Panc1 (cell line): ENCODE measurements at regions not wholly inside any gene's neighbourhood (a gene's known extent, or its start where the extent isn't known, plus 50 kb on each side); places are given as distances from the start of the nearest gene placed in this dataset.

Experiments
- ATAC-seq: fragments of 200-7000 bp; cut with Tn5 transposase; 2 replicates; pipeline ENCODE4 v1.9.1; 2020; ENCODE audit warnings: mild to moderate bottlenecking, moderate library complexity
- BruUV-seq: library from RNA; stranded (reverse); fragments of 400-500 nt; replicated peaks from 2 replicates; lab custom pipeline; 2021; lab: Mats Ljungman, UMichigan
- CTCF ChIA-PET: fragments of 300-600 bp; sonication (Branson Sonifier 250); formaldehyde crosslinking; loops from one replicate; lab custom pipeline; 2022; ENCODE audit warnings: antibody characterized with exemption; lab: Charles Lee
- POLR2A ChIA-PET: fragments of 300-600 bp; sonication (Branson Sonifier 250); formaldehyde crosslinking; loops from one replicate; lab custom pipeline; 2022; ENCODE audit warnings: antibody characterized with exemption; lab: Charles Lee
- DNase-seq: peaks from one replicate; pipeline ENCODE4 v3.0.0-alpha.2; 2010; ENCODE audit warnings: low read depth, low spot score
- H3K27ac ChIP-seq: 2 replicates; pipeline ENCODE4 v1.5.1; 2011; ENCODE audit warnings: mild to moderate bottlenecking, low read length, inconsistent platforms
- H3K27me3 ChIP-seq: fragments of 200-500 bp; sonication (Bioruptor generic); 2 replicates; pipeline ENCODE4 v1.6.0; 2014; ENCODE audit warnings: low read length, inconsistent platforms; ENCODE audit not compliant: control insufficient read depth, insufficient read depth
- H3K36me3 ChIP-seq: fragments of 200-500 bp; sonication (Bioruptor generic); 2 replicates; pipeline ENCODE4 v1.5.1; 2014; ENCODE audit warnings: inconsistent platforms, mild to moderate bottlenecking, low read length, moderate library complexity; ENCODE audit not compliant: control insufficient read depth, insufficient read depth
- H3K4me1 ChIP-seq: 2 replicates; pipeline ENCODE4 v1.5.1; 2011; ENCODE audit warnings: inconsistent platforms, mild to moderate bottlenecking, low read length, moderate library complexity; ENCODE audit not compliant: control insufficient read depth, insufficient read depth
- H3K4me3 ChIP-seq, 2 experiments: 2 replicates each; pipeline ENCODE4 v1.5.1; 2011 to 2012; ENCODE audit warnings: low read depth in 2 of 2, low read length in 2 of 2, mild to moderate bottlenecking in 2 of 2, inconsistent platforms in 1 of 2, moderate library complexity in 1 of 2
- H3K9me3 ChIP-seq: fragments of 200-500 bp; sonication (Bioruptor generic); 2 replicates; pipeline ENCODE4 v1.5.1; 2014; ENCODE audit warnings: low read depth, mild to moderate bottlenecking, inconsistent platforms, low read length, moderate library complexity; ENCODE audit not compliant: control insufficient read depth, insufficient read depth
- CTCF ChIP-seq: fragments of 450-650 bp; IDR thresholded peaks from 2 replicates; pipeline ENCODE4 v1.5.1; 2017; ENCODE audit warnings: mild to moderate bottlenecking
- POLR2AphosphoS5 ChIP-seq: IDR thresholded peaks from 2 replicates; pipeline ENCODE4 v1.6.1; 2012; ENCODE audit warnings: mild to moderate bottlenecking, low read depth, low read length, moderate library complexity
- REST ChIP-seq, 2 experiments: IDR thresholded peaks; 2 replicates each; pipeline ENCODE4 v1.6.1; 2011 to 2012; ENCODE audit warnings: low read depth in 2 of 2, control low read depth in 1 of 2, low read length in 1 of 2, mild to moderate bottlenecking in 1 of 2, moderate library complexity in 1 of 2; ENCODE audit not compliant: insufficient read depth in 1 of 2
- SIN3A ChIP-seq: IDR thresholded peaks from 2 replicates; pipeline ENCODE4 v1.6.1; 2012; ENCODE audit warnings: low read depth, mild to moderate bottlenecking, low read length, moderate library complexity, borderline replicate concordance; ENCODE audit not compliant: insufficient read depth
- TCF7L2 ChIP-seq: IDR thresholded peaks from 2 replicates; pipeline ENCODE4 v1.6.1; 2011; ENCODE audit warnings: mild to moderate bottlenecking, low read depth, low read length, inconsistent platforms
- in situ Hi-C: cut with HindIII; loops from 2 replicates; pipeline ENCODE4 v1.10.0; 2016; ENCODE audit warnings: low sequenced_read_pairs, low pct_unique_long_range_greater_than_20kb
- intact Hi-C: fragments of 100-400 bp; cut with micrococcal nuclease; formaldehyde crosslinking; loops from one replicate; pipeline ENCODE4 v1.10.0; 2022; ENCODE audit not compliant: unreplicated experiment

- Histone ChIP-seq H3K4me1 (no peaks in the 10 kb centered on the region), H3K9me3 (no peaks in the 10 kb centered on the region), H3K27ac (no peak overlapping the region), H3K36me3 (no peaks in the 10 kb centered on the region), H3K27me3 (no peaks in the 10 kb centered on the region), H3K4me3 (no peak overlapping the region)
- BruUV-seq, result no TSS peak
- peak; percentile 31 for TF ChIP-seq CTCF
- TF ChIP-seq TCF7L2, result no peak
- no peak for TF ChIP-seq SIN3A
- in situ Hi-C loops, result no loop called here
- intact Hi-C loops, result no loop called here
- POLR2A ChIA-PET, result no interaction called here
- ATAC-seq (peak; percentile 56; the same call in 1 of the 2 replicates), DNase-seq (no peak)
- CTCF ChIA-PET, result interaction anchor here (0.6 kb wide), 1 partner anchor 143 kb away, joined by 4 read pairs; no protein-coding TSS in a partner anchor
Observed at GRCh38 chrX:40471965-40472648, 108.7 kb upstream of the ATP6AP2 start.

GRCh38 chrX:40470830-40471429, 109.8 kb upstream of the ATP6AP2 start:
- no peak for ATAC-seq
- H3K4me1 ChIP-seq, result no peaks in the 10 kb centered on the region
- intact Hi-C loops, result no loop called here
- H3K27ac ChIP-seq, result no peak overlapping the region
- BruUV-seq, result no TSS peak
- ChIA-PET POLR2A (no interaction called here), CTCF (no interaction called here)
- H3K4me3 ChIP-seq, result no peak overlapping the region
- no peak for DNase-seq
- TF ChIP-seq SIN3A (no peak), POLR2AphosphoS5 (no peak), REST (IDR thresholded peaks at IDR 0.05; ENCODE audit: insufficient read depth in 1 of 2, low read depth in 2 of 2, low read length in 1 of 2) (no peak), CTCF (no peak), TCF7L2 (no peak)
- H3K9me3 ChIP-seq, result no peaks in the 10 kb centered on the region
- H3K27me3 ChIP-seq, result no peaks in the 10 kb centered on the region
- in situ Hi-C loops, result no loop called here
- H3K36me3 ChIP-seq, result no peaks in the 10 kb centered on the region
